HepG2 (cell line): ENCODE measurements at regions not wholly inside any gene's neighbourhood (a gene's known extent, or its start where the extent isn't known, plus 50 kb on each side); places are given as distances from the start of the nearest gene placed in this dataset.

Experiments
- ATF2 ChIP-seq: sonication (generic); formaldehyde crosslinking; IDR thresholded peaks from 2 replicates; pipeline ENCODE4 v1.4.0; 2020; ENCODE audit warnings: missing genetic modification reagents
- BRF2 ChIP-seq: sonication (generic); formaldehyde crosslinking; IDR thresholded peaks from 2 replicates; pipeline ENCODE4 v1.8.1; 2022; ENCODE audit warnings: mild to moderate bottlenecking, missing genetic modification reagents
- CHD4 ChIP-seq: fragments of 200-600 bp; sonication (generic); IDR thresholded peaks from 2 replicates; pipeline ENCODE4 v1.7.0; 2017; ENCODE audit warnings: mild to moderate bottlenecking, low read length, borderline replicate concordance
- DMAP1 ChIP-seq: IDR thresholded peaks from 2 replicates; pipeline ENCODE4 v1.6.1; 2016
- EP300 ChIP-seq, 3 experiments: sonication (generic) in 1 of 3; formaldehyde crosslinking in 1 of 3; IDR thresholded peaks; 2 replicates each; pipeline versions ENCODE4 v1.5.1 to v1.6.1; 2011 to 2020; ENCODE audit warnings: low read depth in 2 of 3, low read length in 2 of 3, borderline replicate concordance in 1 of 3, improper control_type of control experiment in 1 of 3, mild to moderate bottlenecking in 1 of 3, missing genetic modification reagents in 1 of 3, moderate library complexity in 1 of 3
- ETV6 ChIP-seq: sonication (generic); formaldehyde crosslinking; conservative IDR thresholded peaks from 2 replicates; pipeline ENCODE4 v1.4.0; 2020; ENCODE audit warnings: missing genetic modification reagents
- FOXM1 ChIP-seq: sonication (generic); formaldehyde crosslinking; IDR thresholded peaks from 2 replicates; pipeline ENCODE4 v1.5.0; 2020; ENCODE audit warnings: missing genetic modification reagents
- FUBP1 ChIP-seq: sonication (generic); formaldehyde crosslinking; IDR thresholded peaks from 2 replicates; pipeline ENCODE4 v1.5.1; 2020; ENCODE audit warnings: missing genetic modification reagents, mild to moderate bottlenecking, borderline replicate concordance
- GMEB1 ChIP-seq: sonication (generic); formaldehyde crosslinking; IDR thresholded peaks from 2 replicates; pipeline ENCODE4 v1.5.1; 2020; ENCODE audit warnings: missing genetic modification reagents, mild to moderate bottlenecking, borderline replicate concordance
- HDAC6 ChIP-seq: fragments of 200-600 bp; sonication (generic); IDR thresholded peaks from 2 replicates; pipeline ENCODE4 v1.7.0; 2017; ENCODE audit warnings: mild to moderate bottlenecking, antibody characterized with exemption, low read length, low read depth
- HNRNPK ChIP-seq: fragments of 200-400 bp; formaldehyde crosslinking; IDR thresholded peaks from 2 replicates; pipeline ENCODE4 v1.6.1; 2018; ENCODE audit warnings: low read length, low read depth, moderate library complexity, mild to moderate bottlenecking; ENCODE audit not compliant: poor library complexity, severe bottlenecking
- NCOA1 ChIP-seq: sonication (generic); formaldehyde crosslinking; IDR thresholded peaks from 2 replicates; pipeline ENCODE4 v1.9.0; 2021; ENCODE audit warnings: missing genetic modification reagents
- NFATC3 ChIP-seq: sonication (generic); formaldehyde crosslinking; IDR thresholded peaks from 2 replicates; pipeline ENCODE4 v1.5.1; 2020; ENCODE audit warnings: mild to moderate bottlenecking, missing genetic modification reagents
- NFE2L1 ChIP-seq: sonication (generic); formaldehyde crosslinking; IDR thresholded peaks from 2 replicates; pipeline ENCODE4 v1.4.0; 2020; ENCODE audit warnings: missing genetic modification reagents, mild to moderate bottlenecking, borderline replicate concordance
- SKI ChIP-seq: fragments of 450-650 bp; IDR thresholded peaks from one replicate; pipeline ENCODE4 v1.6.1; 2018; ENCODE audit warnings: mild to moderate bottlenecking; ENCODE audit not compliant: partially characterized antibody
- SMAD1 ChIP-seq: sonication (generic); formaldehyde crosslinking; IDR thresholded peaks from 2 replicates; pipeline ENCODE4 v1.4.0; 2020; ENCODE audit warnings: missing genetic modification reagents, low read depth, mild to moderate bottlenecking, borderline replicate concordance
- SOX5 ChIP-seq: IDR thresholded peaks from 2 replicates; pipeline ENCODE4 v1.6.1; 2016; ENCODE audit warnings: borderline replicate concordance
- SP140L ChIP-seq: sonication (generic); formaldehyde crosslinking; IDR thresholded peaks from 2 replicates; pipeline ENCODE4 v1.4.0; 2020; ENCODE audit warnings: missing genetic modification reagents, borderline replicate concordance
- TARDBP ChIP-seq: sonication (generic); formaldehyde crosslinking; IDR thresholded peaks from 2 replicates; pipeline ENCODE4 v1.8.0; 2022; ENCODE audit warnings: mild to moderate bottlenecking, missing genetic modification reagents
- TRIM24 ChIP-seq: sonication (generic); formaldehyde crosslinking; IDR thresholded peaks from 2 replicates; pipeline ENCODE4 v1.8.0; 2022; ENCODE audit warnings: mild to moderate bottlenecking, missing genetic modification reagents
- ZMAT3 ChIP-seq: sonication (generic); formaldehyde crosslinking; conservative IDR thresholded peaks from 2 replicates; pipeline ENCODE4 v1.7.0; 2021; ENCODE audit warnings: missing genetic modification reagents
- ZNF136 ChIP-seq: sonication (generic); formaldehyde crosslinking; IDR thresholded peaks from 2 replicates; pipeline ENCODE4 v1.8.1; 2022; ENCODE audit warnings: low read depth, mild to moderate bottlenecking, moderate library complexity, missing genetic modification reagents
- ZNF225 ChIP-seq: sonication (generic); formaldehyde crosslinking; IDR thresholded peaks from 2 replicates; pipeline ENCODE4 v1.4.0; 2020; ENCODE audit warnings: mild to moderate bottlenecking, missing genetic modification reagents

GRCh38 chr5:96245140-96246091, 187.6 kb downstream of the PCSK1 start (continued):
- no peak; the same call in 1 of the 2 replicates for TF ChIP-seq GMEB1
- TF ChIP-seq TRIM24 (CRISPR knock-in tag), result no peak
- 0 out of 2 replicates have a peak, but pooled peaks have one; percentile 57 for TF ChIP-seq BRF2 (CRISPR knock-in tag)
- TF ChIP-seq HDAC6, result no peak
- no peak for TF ChIP-seq NCOA1 (CRISPR knock-in tag)
- peak; percentile 87; the same call in 1 of the 2 replicates for TF ChIP-seq SP140L
- no peak for TF ChIP-seq ZNF136 (CRISPR knock-in tag)
- TF ChIP-seq SOX5 (CRISPR knock-in tag), result peak; percentile 80; the same call in 1 of the 2 replicates
- peak; percentile 95 to 97 for TF ChIP-seq EP300 (IDR thresholded peaks at IDR 0.05; ENCODE audit: low read depth in 2 of 2, low read length in 2 of 2)
- TF ChIP-seq EP300 (CRISPR knock-in tag; IDR thresholded peaks at IDR 0.05; ENCODE audit: borderline replicate concordance), result peak; percentile 70; the same call in 1 of the 2 replicates
- TF ChIP-seq NFE2L1 (CRISPR knock-in tag), result no peak
- 0 out of 2 replicates have a peak, but pooled peaks have one; percentile 24 for TF ChIP-seq ZMAT3 (CRISPR knock-in tag)
- TF ChIP-seq CHD4, result peak; percentile 27; the same call in 1 of the 2 replicates
- TF ChIP-seq ZNF225 (CRISPR knock-in tag), result no peak
- TF ChIP-seq NFATC3 (CRISPR knock-in tag), result peak; percentile 89; the same call in 1 of the 2 replicates
- peak; percentile 81 for TF ChIP-seq SKI
- TF ChIP-seq ETV6 (CRISPR knock-in tag), result no peak
- TF ChIP-seq FUBP1 (CRISPR knock-in tag), result no peak
- TF ChIP-seq ATF2, result peak; percentile 86
- peak; percentile 86 for TF ChIP-seq TARDBP
- TF ChIP-seq SMAD1 (CRISPR knock-in tag), result no peak
- no peak for TF ChIP-seq FOXM1 (CRISPR knock-in tag)
- 0 out of 2 replicates have a peak, but pooled peaks have one; percentile 23 for TF ChIP-seq DMAP1 (CRISPR knock-in tag)
- no peak for TF ChIP-seq HNRNPK
